Neuronal stem cell (in vitro differentiated cells): ENCODE measurements at regions not wholly inside any gene's neighbourhood (a gene's known extent, or its start where the extent isn't known, plus 50 kb on each side); places are given as distances from the start of the nearest gene placed in this dataset.
A peak's percentile ranks its signal among the peaks of the same experiment; 100 is the strongest.

Experiments
- DNase-seq: peaks from one replicate; pipeline ENCODE4 v3.0.0-alpha.2; 2013; ENCODE audit warnings: low spot score
- H2AFZ ChIP-seq: one replicate; pipeline ENCODE4 v1.6.1; 2013; ENCODE audit warnings: mild to moderate bottlenecking, low read length, inconsistent platforms
- H2AK5ac ChIP-seq: 2 replicates; pipeline ENCODE4 v1.6.1; 2013; ENCODE audit warnings: low read depth, mild to moderate bottlenecking, inconsistent platforms, low read length, moderate library complexity, mixed read lengths
- H2BK120ac ChIP-seq: 2 replicates; pipeline ENCODE4 v1.6.1; 2013; ENCODE audit warnings: low read depth, mild to moderate bottlenecking, inconsistent platforms, low read length, moderate library complexity, mixed read lengths
- H2BK12ac ChIP-seq: one replicate; pipeline ENCODE4 v1.6.1; 2013; ENCODE audit warnings: low read length, inconsistent platforms
- H2BK15ac ChIP-seq: 2 replicates; pipeline ENCODE4 v1.6.1; 2013; ENCODE audit warnings: mild to moderate bottlenecking, low read length, inconsistent platforms, mixed read lengths
- H2BK5ac ChIP-seq: one replicate; pipeline ENCODE4 v1.6.1; 2013; ENCODE audit warnings: inconsistent platforms, mild to moderate bottlenecking, low read length, moderate library complexity
- H3K14ac ChIP-seq: one replicate; pipeline ENCODE4 v1.6.1; 2013; ENCODE audit warnings: low read length, inconsistent platforms
- H3K18ac ChIP-seq: 2 replicates; pipeline ENCODE4 v1.6.1; 2013; ENCODE audit warnings: low read length, inconsistent platforms
- H3K23ac ChIP-seq: 2 replicates; pipeline ENCODE4 v1.6.1; 2013; ENCODE audit warnings: low read depth, mild to moderate bottlenecking, mixed read lengths, low read length, inconsistent platforms; ENCODE audit not compliant: poor library complexity
- H3K27ac ChIP-seq: replicated peaks from 3 replicates; pipeline ENCODE4 v1.5.1; 2013; ENCODE audit warnings: low read length, inconsistent platforms
- H3K27me3 ChIP-seq, 3 experiments: 2 replicates each; pipeline ENCODE4 v1.6.1; 2013; ENCODE audit warnings: low read length in 3 of 3, mild to moderate bottlenecking in 2 of 3, inconsistent platforms in 1 of 3, low read depth in 1 of 3, mixed read lengths in 1 of 3, moderate library complexity in 1 of 3; ENCODE audit not compliant: control insufficient read depth in 3 of 3, insufficient read depth in 3 of 3
- H3K36me3 ChIP-seq, 2 donors: replicated peaks in 1 of 2; 2 replicates each; pipeline ENCODE4 v1.6.1; 2013; ENCODE audit warnings: low read length in 2 of 2; ENCODE audit not compliant: control insufficient read depth in 2 of 2, insufficient read depth in 2 of 2
- H3K4ac ChIP-seq: 2 replicates; pipeline ENCODE4 v1.6.1; 2013; ENCODE audit warnings: inconsistent platforms, mild to moderate bottlenecking, low read length, moderate library complexity
- H3K4me1 ChIP-seq, 2 donors: 1 replicate in 1 of 2; 2 replicates in 1 of 2; pipeline ENCODE4 v1.6.1; 2013; ENCODE audit warnings: low read length in 2 of 2, low read depth in 1 of 2; ENCODE audit not compliant: control insufficient read depth in 2 of 2, insufficient read depth in 1 of 2
- H3K4me2 ChIP-seq: one replicate; pipeline ENCODE4 v1.6.1; 2013; ENCODE audit warnings: mild to moderate bottlenecking, low read length, inconsistent platforms; ENCODE audit not compliant: insufficient read depth, poor library complexity, severe bottlenecking
- H3K4me3 ChIP-seq, 2 donors: 2 replicates each; pipeline ENCODE4 v1.5.1; 2013; ENCODE audit warnings: low read length in 2 of 2, mild to moderate bottlenecking in 2 of 2, inconsistent platforms in 1 of 2, moderate library complexity in 1 of 2
- H3K79me1 ChIP-seq: one replicate; pipeline ENCODE4 v1.6.1; 2013; ENCODE audit warnings: low read depth, mild to moderate bottlenecking, inconsistent platforms, low read length, moderate library complexity
- H3K9ac ChIP-seq: one replicate; pipeline ENCODE4 v1.6.1; 2013; ENCODE audit warnings: mild to moderate bottlenecking, low read depth, low read length, inconsistent platforms; ENCODE audit not compliant: poor library complexity
- H3K9me3 ChIP-seq, 2 donors: replicated peaks in 1 of 2; 2 replicates each; pipeline versions ENCODE3 to v1.6.1; 2013; ENCODE audit warnings: low read length in 2 of 2, mild to moderate bottlenecking in 2 of 2, inconsistent platforms in 1 of 2, low read depth in 1 of 2, mixed read lengths in 1 of 2, moderate library complexity in 1 of 2; ENCODE audit not compliant: control insufficient read depth in 2 of 2, insufficient read depth in 1 of 2
- H4K8ac ChIP-seq: one replicate; pipeline ENCODE4 v1.6.1; 2013; ENCODE audit warnings: low read depth, mild to moderate bottlenecking, inconsistent platforms, low read length, moderate library complexity
- H4K91ac ChIP-seq: one replicate; pipeline ENCODE4 v1.6.1; 2013; ENCODE audit warnings: low read length, low read depth, mild to moderate bottlenecking, inconsistent platforms; ENCODE audit not compliant: poor library complexity
- WGBS, 2 donors: extraction: QIAGEN DNeasy Blood & Tissue Kit; methylation state at CpG; one replicate each; pipeline ENCODE4 v1.1.7; 2013; ENCODE audit warnings: missing lambda C conversion rate in 2 of 2, mixed read lengths in 1 of 2; ENCODE audit not compliant: insufficient read length in 2 of 2, insufficient replicate concordance in 1 of 2; ENCODE audit errors: extremely low coverage in 2 of 2; 5-methylcytosine and 5-hydroxymethylcytosine counted together

GRCh38 chr12:91441993-91442952 is 259.7 kb upstream of the DCN start:
- H2BK15ac ChIP-seq: no peak overlapping the region
- no peak overlapping the region for H2BK5ac ChIP-seq
- no peaks in the 10 kb centered on the region for H3K9me3 ChIP-seq
- peak overlapping the region; percentile 73 for H2AFZ ChIP-seq
- peaks cover 2 to 20% of the 10 kb centered on the region in 2 donors for H3K4me1 ChIP-seq
- DNase-seq: no peak
- H3K18ac ChIP-seq: no peak overlapping the region
- H3K79me1 ChIP-seq: no peaks in the 10 kb centered on the region
- WGBS, 2 donors: no CpG with 5 or more reads among the region's 3 CpGs
- H4K8ac ChIP-seq: no peak overlapping the region
- H2BK12ac ChIP-seq: no peak overlapping the region
- H2BK120ac ChIP-seq: no peak overlapping the region
- H3K4me3 ChIP-seq: no peak overlapping the region
- H3K9ac ChIP-seq: no peak overlapping the region
- H2AK5ac ChIP-seq: no peak overlapping the region
- no peak overlapping the region for H3K23ac ChIP-seq
- no peak overlapping the region for H3K4me2 ChIP-seq
- H3K27ac ChIP-seq: no peak overlapping the region
- H3K14ac ChIP-seq: no peak overlapping the region
- H3K36me3 ChIP-seq: no peaks in the 10 kb centered on the region
- H3K4ac ChIP-seq: no peak overlapping the region
- no peaks in the 10 kb centered on the region for H3K27me3 ChIP-seq
- no peak overlapping the region for H4K91ac ChIP-seq

DNA sequence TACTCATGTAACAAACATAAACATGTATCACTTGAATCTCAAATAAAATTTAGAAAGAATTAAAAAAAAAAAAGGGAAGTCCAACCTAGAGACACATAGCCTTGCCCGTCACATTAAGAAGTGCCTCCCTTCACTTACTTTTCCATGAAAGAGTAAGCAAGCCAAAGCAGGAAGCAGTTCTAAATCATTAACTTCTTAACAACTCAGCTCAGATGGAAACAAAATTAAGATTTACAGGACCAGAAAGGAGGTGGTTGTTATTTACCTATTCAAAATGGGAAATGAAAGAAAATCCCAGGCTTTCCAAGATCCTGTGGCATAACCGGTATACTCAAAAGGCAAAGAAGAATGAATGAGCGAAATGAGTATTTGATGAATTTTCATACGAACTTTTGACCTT is 258.6 kb upstream of the DCN start:
- no peak overlapping the region for H2AK5ac ChIP-seq
- WGBS, 2 donors: no CpG with 5 or more reads among the region's 4 CpGs

GRCh38 chr12:91434081-91434480 is 251.5 kb upstream of the DCN start:
- no peaks in the 10 kb centered on the region for H3K79me1 ChIP-seq
- peaks cover 6 to 21% of the 10 kb centered on the region in 2 donors for H3K4me1 ChIP-seq
- no peak overlapping the region for H2AFZ ChIP-seq
- H2BK15ac ChIP-seq: no peak overlapping the region
- no peak overlapping the region for H3K9ac ChIP-seq
- WGBS, 2 donors: no CpG with 5 or more reads among the region's 1 CpG
- no peak overlapping the region for H2BK12ac ChIP-seq
- no peak overlapping the region for H4K8ac ChIP-seq
- H4K91ac ChIP-seq: no peak overlapping the region
- H3K23ac ChIP-seq: no peak overlapping the region
- H3K27me3 ChIP-seq: no peaks in the 10 kb centered on the region
- H3K36me3 ChIP-seq: no peaks in the 10 kb centered on the region
- no peak overlapping the region for H2BK120ac ChIP-seq
- H3K18ac ChIP-seq: no peak overlapping the region
- no peak overlapping the region for H3K4me2 ChIP-seq
- H3K27ac ChIP-seq: no peak overlapping the region
- H2BK5ac ChIP-seq: no peak overlapping the region
- no peak overlapping the region for H3K4me3 ChIP-seq
- no peak for DNase-seq
- H2AK5ac ChIP-seq: no peak overlapping the region
- no peak overlapping the region for H3K4ac ChIP-seq
- H3K14ac ChIP-seq: no peak overlapping the region
- H3K9me3 ChIP-seq: no peaks in the 10 kb centered on the region

More for the DNA sequence above, 258.6 kb upstream of the DCN start:
- H3K4me1 ChIP-seq: peaks cover 2 to 20% of the 10 kb centered on the region in 2 donors
- no peaks in the 10 kb centered on the region for H3K27me3 ChIP-seq
- H2BK5ac ChIP-seq: no peak overlapping the region
- no peak overlapping the region for H2BK12ac ChIP-seq
- no peaks in the 10 kb centered on the region for H3K79me1 ChIP-seq
- H2AFZ ChIP-seq: peak overlapping the region; percentile 73
- H3K27ac ChIP-seq: no peak overlapping the region
- H3K23ac ChIP-seq: no peak overlapping the region
- no peak overlapping the region for H2BK15ac ChIP-seq
- H3K4me2 ChIP-seq: no peak overlapping the region
- H4K91ac ChIP-seq: no peak overlapping the region
- no peaks in the 10 kb centered on the region for H3K9me3 ChIP-seq
- H3K4me3 ChIP-seq: no peak overlapping the region
- H3K14ac ChIP-seq: no peak overlapping the region
- no peak overlapping the region for H3K18ac ChIP-seq
- DNase-seq: no peak
- H4K8ac ChIP-seq: no peak overlapping the region
- no peaks in the 10 kb centered on the region for H3K36me3 ChIP-seq
- no peak overlapping the region for H3K9ac ChIP-seq
- H3K4ac ChIP-seq: no peak overlapping the region
- H2BK120ac ChIP-seq: no peak overlapping the region

DNA sequence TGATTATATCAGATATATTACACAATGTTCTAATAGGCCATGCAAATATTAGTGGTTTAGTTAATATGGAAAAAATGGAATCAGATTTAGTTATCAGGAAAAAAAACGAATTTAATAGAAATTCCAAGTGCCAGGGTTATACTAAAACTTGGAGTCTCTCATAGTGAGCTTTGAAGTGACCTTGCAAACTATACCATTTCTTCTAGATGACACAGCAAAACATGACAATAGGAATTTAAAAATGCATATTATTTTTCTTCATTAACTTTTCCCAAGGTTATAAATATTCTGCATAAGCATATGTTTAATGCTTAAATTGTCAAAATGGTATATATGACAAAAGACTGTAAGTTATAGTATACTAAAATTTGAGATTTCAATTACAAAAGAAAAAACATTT is 250.1 kb upstream of the DCN start:
- Histone ChIP-seq H3K9me3 (no peaks in the 10 kb centered on the region), H3K14ac (no peak overlapping the region), H3K79me1 (no peaks in the 10 kb centered on the region), H3K27ac (no peak overlapping the region), H2BK12ac (no peak overlapping the region), H2BK120ac (no peak overlapping the region), H2BK5ac (no peak overlapping the region), H3K18ac (no peak overlapping the region), H3K9ac (no peak overlapping the region), H3K4me3 (no peak overlapping the region), H2BK15ac (no peak overlapping the region), H2AFZ (no peak overlapping the region), H3K4me2 (no peak overlapping the region), H4K8ac (no peak overlapping the region), H3K27me3 (no peaks in the 10 kb centered on the region), H3K36me3 (no peaks in the 10 kb centered on the region), H3K4me1 (peaks cover 4 to 19% of the 10 kb centered on the region in 2 donors), H2AK5ac (no peak overlapping the region), H4K91ac (no peak overlapping the region), H3K23ac (no peak overlapping the region), H3K4ac (no peak overlapping the region)
- no peak for DNase-seq
- WGBS, 2 donors: no CpG with 5 or more reads among the region's 1 CpG
